GM13977 (cell line): ENCODE measurements at regions not wholly inside any gene's neighbourhood (a gene's known extent, or its start where the extent isn't known, plus 50 kb on each side); places are given as distances from the start of the nearest gene placed in this dataset.

Experiments
- DNase-seq: peaks from one replicate; pipeline ENCODE4 v3.0.0; 2012; ENCODE audit warnings: low spot score
- CTCF ChIP-seq: IDR thresholded peaks from 2 replicates; pipeline ENCODE4 v1.5.1; 2012; ENCODE audit warnings: mild to moderate bottlenecking, control low read depth; ENCODE audit not compliant: insufficient read depth; ENCODE audit errors: extremely low read depth, missing control alignments
- in situ Hi-C: fragments of 300-500 bp; cut with MboI; formaldehyde crosslinking; loops from one replicate; pipeline ENCODE4 v1.12.0; 2022; ENCODE audit warnings: low sequenced_read_pairs, low pct_unique_long_range_greater_than_20kb, mixed read lengths, inconsistent platforms; ENCODE audit not compliant: unreplicated experiment

GRCh38 chr5:57676222-57677098 is 193.8 kb upstream of the ACTBL2 start:
- DNase-seq = no peak
- TF ChIP-seq CTCF = no peak
- in situ Hi-C loops = no loop called here

- no peak for DNase-seq
- TF ChIP-seq CTCF = no peak
- in situ Hi-C loops = no loop called here
Observed at GRCh38 chr5:57675236-57675635, 192.6 kb upstream of the ACTBL2 start.

DNA sequence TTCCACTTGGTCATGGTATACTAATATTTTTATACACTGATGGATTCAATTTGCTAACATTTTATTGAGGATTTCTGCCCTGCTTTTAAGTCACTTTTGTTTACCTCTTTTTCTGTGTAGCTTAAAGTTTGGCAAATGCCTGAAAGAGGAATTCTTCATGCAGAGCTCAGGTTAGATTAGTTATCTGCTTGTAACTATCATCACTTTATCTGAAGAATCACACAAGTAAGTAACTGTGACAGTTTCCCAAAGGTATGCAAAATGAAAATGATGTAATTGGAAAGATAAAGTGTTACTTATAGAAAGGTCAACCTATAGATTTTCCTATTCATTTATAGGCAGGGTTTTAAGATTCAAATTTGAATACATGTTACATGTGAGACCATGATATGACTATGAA is 188.8 kb upstream of the ACTBL2 start:
- no peak for DNase-seq
- in situ Hi-C loops = no loop called here
- TF ChIP-seq CTCF = no peak

DNA sequence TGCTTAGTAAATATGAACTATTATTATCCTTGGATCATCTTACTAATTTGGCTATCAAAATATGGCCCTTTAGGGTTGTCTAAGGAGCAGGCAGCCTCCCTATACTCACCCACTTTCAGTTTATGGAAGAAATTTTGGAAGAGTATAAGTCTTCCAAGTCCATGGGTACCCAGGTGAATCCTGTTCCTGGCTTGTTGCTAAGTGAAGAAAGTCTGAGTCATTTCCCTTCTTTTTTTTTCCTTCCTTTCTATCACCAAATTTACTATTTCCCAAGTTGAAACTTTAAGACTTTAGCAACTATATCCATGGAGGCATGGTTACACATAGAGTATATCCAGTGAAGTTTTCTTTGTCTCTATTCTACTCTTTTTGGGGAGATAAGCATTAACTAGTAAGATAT is 184.0 kb upstream of the ACTBL2 start:
- no peak for DNase-seq
- in situ Hi-C loops = no loop called here
- no peak for TF ChIP-seq CTCF

DNA sequence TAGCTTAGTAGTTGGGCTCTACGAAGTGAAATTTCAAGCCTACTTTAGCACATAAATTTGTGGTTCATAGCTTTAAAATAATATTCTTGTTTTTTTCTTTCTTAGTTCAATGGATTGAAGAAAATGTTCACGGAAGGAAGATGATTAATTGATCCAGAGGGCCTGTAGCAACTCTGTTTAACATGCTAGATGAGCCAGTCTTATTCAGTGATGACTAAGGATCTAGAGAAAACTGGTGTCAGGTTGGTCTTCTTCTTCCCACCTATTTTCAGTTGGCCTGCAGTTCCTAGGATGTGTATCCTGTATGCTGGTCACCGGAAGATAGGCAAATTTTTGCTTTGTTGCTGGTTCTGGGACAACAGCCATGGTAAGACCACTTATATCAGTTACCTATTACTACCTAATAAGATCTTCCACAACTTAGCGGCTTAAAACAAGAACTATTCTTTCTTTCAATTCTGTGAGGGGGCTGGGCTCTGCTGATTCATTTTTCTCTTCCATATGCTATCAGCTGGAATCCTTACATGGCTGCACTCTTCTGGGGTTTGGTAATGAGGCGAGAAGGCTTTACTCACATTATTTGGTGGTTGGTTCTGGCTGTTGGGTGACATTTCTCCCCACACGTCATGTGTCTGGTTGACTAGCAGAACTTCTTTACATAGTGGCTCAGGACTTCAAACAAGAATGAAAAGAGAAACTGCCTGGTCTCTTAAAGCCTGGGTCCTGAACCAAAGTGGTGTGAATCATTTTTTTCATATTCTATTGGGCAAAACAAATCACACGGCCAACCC is 182.7 kb upstream of the ACTBL2 start:
- TF ChIP-seq CTCF = no peak
- DNase-seq = no peak
- in situ Hi-C loops = no loop called here

GRCh38 chr5:57664700-57665099 is 182.1 kb upstream of the ACTBL2 start:
- DNase-seq = no peak
- no peak for TF ChIP-seq CTCF

More at GRCh38 chr5:57664700-57665099, 182.1 kb upstream of the ACTBL2 start:
- in situ Hi-C loops = no loop called here
